A172 (cell line): ENCODE measurements at regions not wholly inside any gene's neighbourhood (a gene's known extent, or its start where the extent isn't known, plus 50 kb on each side); places are given as distances from the start of the nearest gene placed in this dataset.

ENCODE experiments used
- DNase-seq: peaks from one replicate; pipeline ENCODE4 v3.0.0-alpha.2; 2015; ENCODE audit warnings: low spot score

- peak; percentile 96 for DNase-seq
Observed at GRCh38 chr11:103624708-103625623, 411.5 kb upstream of the DDI1 start.

- no peak for DNase-seq
Observed at GRCh38 chr11:103625624-103625965, 410.8 kb upstream of the DDI1 start.

GRCh38 chr11:103628121-103628520 lies 408.3 kb upstream of the DDI1 start:
- DNase-seq, result no peak

GRCh38 chr11:103631841-103632240 lies 404.6 kb upstream of the DDI1 start:
- DNase-seq, result peak; percentile 72

GRCh38 chr11:103633068-103633788 lies 403.2 kb upstream of the DDI1 start:
- peak; percentile 92 for DNase-seq

GRCh38 chr11:103633819-103634590 lies 402.4 kb upstream of the DDI1 start:
- no peak for DNase-seq

GRCh38 chr11:103636232-103636631 lies 400.2 kb upstream of the DDI1 start:
- no peak for DNase-seq

GRCh38 chr11:103637295-103637694 lies 399.1 kb upstream of the DDI1 start:
- DNase-seq, result peak; percentile 80

- DNase-seq, result no peak
Observed at GRCh38 chr11:103637831-103638230, 398.6 kb upstream of the DDI1 start.

- no peak for DNase-seq
Observed at GRCh38 chr11:103644676-103645075, 391.8 kb upstream of the DDI1 start.

- no peak for DNase-seq
Observed at GRCh38 chr11:103648054-103648453, 388.4 kb upstream of the DDI1 start.

GRCh38 chr11:103648670-103649400 lies 387.6 kb upstream of the DDI1 start:
- peak; percentile 81 for DNase-seq

- no peak for DNase-seq
Observed at GRCh38 chr11:103649401-103649895, 387.0 kb upstream of the DDI1 start.

GRCh38 chr11:103650330-103650729 lies 386.1 kb upstream of the DDI1 start:
- no peak for DNase-seq

GRCh38 chr11:103651341-103651998 lies 385.0 kb upstream of the DDI1 start:
- peak; percentile 60 for DNase-seq

- peak; percentile 97 for DNase-seq
Observed at GRCh38 chr11:103652013-103652412, 384.4 kb upstream of the DDI1 start.

- no peak for DNase-seq
Observed at GRCh38 chr11:103656382-103656781, 380.1 kb upstream of the DDI1 start.

GRCh38 chr11:103659206-103659618 lies 377.2 kb upstream of the DDI1 start:
- peak; percentile 64 for DNase-seq

- DNase-seq, result no peak
Observed at GRCh38 chr11:103659743-103660142, 376.7 kb upstream of the DDI1 start.

- DNase-seq, result no peak
Observed at GRCh38 chr11:103661185-103661584, 375.3 kb upstream of the DDI1 start.

GRCh38 chr11:103661991-103662390 lies 374.4 kb upstream of the DDI1 start:
- DNase-seq, result no peak
